PFSK-1 (cell line): ENCODE measurements at regions not wholly inside any gene's neighbourhood (a gene's known extent, or its start where the extent isn't known, plus 50 kb on each side); places are given as distances from the start of the nearest gene placed in this dataset.

Experiments used
- FOXP2 ChIP-seq: optimal IDR thresholded peaks from 2 replicates; pipeline ENCODE3; 2011; ENCODE audit warnings: borderline replicate concordance, control low read depth, inconsistent platforms; ENCODE audit not compliant: insufficient read depth; ENCODE audit errors: extremely low read length, extremely low read depth
- POLR2AphosphoS5 ChIP-seq: IDR thresholded peaks from 2 replicates; pipeline ENCODE4 v1.6.1; 2012; ENCODE audit warnings: low read depth, mild to moderate bottlenecking, control low read depth, low read length, moderate library complexity
- SIN3A ChIP-seq: IDR thresholded peaks from 2 replicates; pipeline ENCODE4 v1.6.1; 2012; ENCODE audit warnings: mild to moderate bottlenecking, low read length, moderate library complexity, borderline replicate concordance; ENCODE audit not compliant: insufficient read depth
- TAF1 ChIP-seq: IDR thresholded peaks from 2 replicates; pipeline ENCODE4 v1.6.1; 2012; ENCODE audit warnings: low read length, control low read depth, borderline replicate concordance; ENCODE audit not compliant: insufficient read depth
- TF ChIP-seq, protein P1 (sequence below), 2 experiments: IDR thresholded peaks; 2 replicates each; pipeline versions ENCODE4 v1.6.1 to v1.8.0; 2011 to 2012; ENCODE audit warnings: low read depth in 2 of 2, low read length in 2 of 2, control low read depth in 1 of 2, inconsistent platforms in 1 of 2, mild to moderate bottlenecking in 1 of 2, moderate library complexity in 1 of 2; ENCODE audit not compliant: insufficient read depth in 1 of 2

DNA sequence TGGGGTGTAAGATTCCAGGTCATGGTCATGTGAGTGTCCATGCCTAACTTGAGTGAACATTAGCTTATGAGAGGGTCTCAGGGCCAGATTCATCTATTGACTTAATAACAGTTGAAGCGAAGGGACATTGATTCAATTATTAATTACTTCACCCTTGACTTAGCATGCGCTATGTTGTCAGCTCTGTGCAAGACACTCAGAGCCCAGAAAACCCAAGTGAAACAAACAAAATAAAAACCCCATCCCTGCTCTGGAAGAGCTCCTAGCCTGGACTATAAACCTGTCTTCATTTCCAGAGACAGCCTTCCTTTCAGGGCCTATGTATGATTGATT is 66.0 kb upstream of the TNS3 start:
- TF ChIP-seq TAF1 (no peak), SIN3A (no peak)
- TF ChIP-seq, protein P1, sequence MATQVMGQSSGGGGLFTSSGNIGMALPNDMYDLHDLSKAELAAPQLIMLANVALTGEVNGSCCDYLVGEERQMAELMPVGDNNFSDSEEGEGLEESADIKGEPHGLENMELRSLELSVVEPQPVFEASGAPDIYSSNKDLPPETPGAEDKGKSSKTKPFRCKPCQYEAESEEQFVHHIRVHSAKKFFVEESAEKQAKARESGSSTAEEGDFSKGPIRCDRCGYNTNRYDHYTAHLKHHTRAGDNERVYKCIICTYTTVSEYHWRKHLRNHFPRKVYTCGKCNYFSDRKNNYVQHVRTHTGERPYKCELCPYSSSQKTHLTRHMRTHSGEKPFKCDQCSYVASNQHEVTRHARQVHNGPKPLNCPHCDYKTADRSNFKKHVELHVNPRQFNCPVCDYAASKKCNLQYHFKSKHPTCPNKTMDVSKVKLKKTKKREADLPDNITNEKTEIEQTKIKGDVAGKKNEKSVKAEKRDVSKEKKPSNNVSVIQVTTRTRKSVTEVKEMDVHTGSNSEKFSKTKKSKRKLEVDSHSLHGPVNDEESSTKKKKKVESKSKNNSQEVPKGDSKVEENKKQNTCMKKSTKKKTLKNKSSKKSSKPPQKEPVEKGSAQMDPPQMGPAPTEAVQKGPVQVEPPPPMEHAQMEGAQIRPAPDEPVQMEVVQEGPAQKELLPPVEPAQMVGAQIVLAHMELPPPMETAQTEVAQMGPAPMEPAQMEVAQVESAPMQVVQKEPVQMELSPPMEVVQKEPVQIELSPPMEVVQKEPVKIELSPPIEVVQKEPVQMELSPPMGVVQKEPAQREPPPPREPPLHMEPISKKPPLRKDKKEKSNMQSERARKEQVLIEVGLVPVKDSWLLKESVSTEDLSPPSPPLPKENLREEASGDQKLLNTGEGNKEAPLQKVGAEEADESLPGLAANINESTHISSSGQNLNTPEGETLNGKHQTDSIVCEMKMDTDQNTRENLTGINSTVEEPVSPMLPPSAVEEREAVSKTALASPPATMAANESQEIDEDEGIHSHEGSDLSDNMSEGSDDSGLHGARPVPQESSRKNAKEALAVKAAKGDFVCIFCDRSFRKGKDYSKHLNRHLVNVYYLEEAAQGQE (IDR thresholded peaks at IDR 0.05; ENCODE audit: insufficient read depth in 1 of 2, low read depth in 2 of 2, low read length in 2 of 2): no peak

DNA sequence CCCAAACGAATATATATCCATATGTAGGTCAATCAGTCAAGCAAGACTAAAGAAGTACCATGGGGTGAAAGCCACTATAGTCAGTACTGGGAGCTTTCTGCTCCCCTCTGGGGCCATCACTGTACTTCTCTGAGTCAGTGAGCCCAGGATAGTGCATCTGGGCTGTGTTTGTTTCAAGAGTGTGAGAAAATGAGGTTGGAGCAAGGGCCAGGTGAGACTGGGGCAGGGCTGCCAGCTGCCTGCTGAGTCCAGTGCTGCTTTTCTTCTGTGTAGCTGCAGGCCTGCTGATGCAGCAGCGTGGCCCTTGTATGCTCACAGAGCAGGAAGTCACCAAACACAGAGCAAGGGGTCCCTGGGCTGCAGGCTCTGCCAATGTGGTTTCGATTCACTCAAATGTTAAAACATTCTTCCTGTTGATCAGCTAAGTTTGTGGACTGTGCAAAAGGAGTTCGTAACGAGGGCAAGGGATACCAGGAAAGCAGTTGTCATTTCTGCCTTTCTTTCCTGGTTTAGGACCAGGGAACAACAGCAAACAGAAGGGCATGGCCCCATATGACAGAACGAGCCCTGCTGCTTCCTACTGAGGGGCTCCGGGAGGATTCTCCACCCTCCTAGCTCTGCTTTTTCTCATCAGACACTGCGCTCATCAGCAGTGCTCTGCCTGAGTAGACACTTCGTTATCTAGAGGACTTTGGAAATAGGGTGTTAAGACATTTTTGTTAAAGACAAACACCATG is 65.4 kb upstream of the TNS3 start:
- TF ChIP-seq SIN3A (no peak), TAF1 (no peak), POLR2AphosphoS5 (no peak), FOXP2 (no peak)
- TF ChIP-seq, protein P1 (IDR thresholded peaks at IDR 0.05; ENCODE audit: insufficient read depth in 1 of 2, low read depth in 2 of 2, low read length in 2 of 2): no peak

DNA sequence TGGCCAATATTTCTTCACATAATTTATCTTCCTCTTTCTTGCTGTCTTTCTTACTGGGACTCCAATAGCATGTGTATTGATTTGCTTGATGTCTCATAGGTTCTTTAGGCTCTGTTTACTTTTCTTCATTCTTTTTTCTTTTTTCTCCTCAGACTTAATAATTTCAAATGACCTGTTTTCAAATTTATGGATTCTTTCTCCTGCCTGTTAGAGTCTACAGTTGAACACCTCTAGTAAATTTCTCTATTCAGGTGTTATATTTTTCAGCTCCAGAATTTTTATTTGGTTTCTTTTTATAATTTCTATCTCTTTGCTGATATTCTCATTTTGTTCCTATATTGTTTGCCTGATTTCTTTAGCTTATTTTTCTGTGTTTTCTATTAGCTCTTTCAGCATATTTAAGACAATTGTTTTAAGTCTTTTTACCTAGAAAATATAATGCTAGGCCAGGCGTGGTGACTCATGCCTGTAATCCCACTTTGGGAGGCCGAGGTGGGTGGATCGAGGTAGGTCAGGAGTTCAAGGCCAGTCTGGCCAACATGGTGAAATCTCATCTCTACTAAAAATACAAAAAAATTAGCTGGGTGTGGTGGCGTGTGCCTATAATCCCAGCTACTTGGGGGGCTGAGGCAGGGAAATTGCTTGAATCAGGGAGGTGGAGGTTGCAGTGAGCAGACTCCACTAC is 61.9 kb upstream of the TNS3 start:
- no peak for TF ChIP-seq POLR2AphosphoS5
- TF ChIP-seq, protein P1 (IDR thresholded peaks at IDR 0.05; ENCODE audit: insufficient read depth in 1 of 2, low read depth in 2 of 2, low read length in 2 of 2): no peak
- no peak for TF ChIP-seq FOXP2
- TF ChIP-seq TAF1: no peak
- TF ChIP-seq SIN3A: no peak

DNA sequence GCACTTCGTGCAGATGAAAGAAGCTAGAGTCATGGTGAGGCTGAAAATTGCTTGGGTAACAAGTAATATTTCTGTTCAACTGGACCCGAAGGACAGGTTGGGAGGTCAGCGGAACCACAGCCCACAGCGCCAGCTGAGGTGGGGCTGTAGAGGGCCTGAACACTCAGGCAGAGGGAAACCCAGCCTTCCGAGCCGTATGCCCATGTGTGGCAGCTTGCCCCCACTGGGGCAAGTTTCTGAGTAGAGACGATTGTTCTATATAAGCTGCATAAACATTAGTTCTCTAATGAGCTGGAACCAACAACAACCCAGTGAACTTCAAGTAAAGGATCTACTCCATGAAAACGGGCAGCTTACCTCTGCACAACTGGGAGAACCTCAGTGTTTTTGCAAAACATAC is 58.4 kb upstream of the TNS3 start:
- TF ChIP-seq SIN3A (no peak), TAF1 (no peak), FOXP2 (no peak), POLR2AphosphoS5 (no peak)
- TF ChIP-seq, protein P1 (IDR thresholded peaks at IDR 0.05; ENCODE audit: insufficient read depth in 1 of 2, low read depth in 2 of 2, low read length in 2 of 2): no peak
